GM13977 (cell line): ENCODE measurements at regions not wholly inside any gene's neighbourhood (a gene's known extent, or its start where the extent isn't known, plus 50 kb on each side); places are given as distances from the start of the nearest gene placed in this dataset.
"Not testable (repeated sequence)": the region's sequence is repeated elsewhere in the genome, so short reads cannot be mapped to it uniquely, and the experiment has no call there.

Source experiments
- DNase-seq: peaks from one replicate; pipeline ENCODE4 v3.0.0; 2012; ENCODE audit warnings: low spot score
- CTCF ChIP-seq: IDR thresholded peaks from 2 replicates; pipeline ENCODE4 v1.5.1; 2012; ENCODE audit warnings: mild to moderate bottlenecking, control low read depth; ENCODE audit not compliant: insufficient read depth; ENCODE audit errors: extremely low read depth, missing control alignments
- in situ Hi-C: fragments of 300-500 bp; cut with MboI; formaldehyde crosslinking; loops from one replicate; pipeline ENCODE4 v1.12.0; 2022; ENCODE audit warnings: low sequenced_read_pairs, low pct_unique_long_range_greater_than_20kb, mixed read lengths, inconsistent platforms; ENCODE audit not compliant: unreplicated experiment

- no peak for DNase-seq
- in situ Hi-C loops, result no loop called here
- TF ChIP-seq CTCF, result no peak
Measured at GRCh38 chr1:157304271-157304670, 166.1 kb upstream of the ETV3 start.

- TF ChIP-seq CTCF, result no peak
- in situ Hi-C loops, result no loop called here
- DNase-seq, result no peak
Measured at GRCh38 chr1:157302724-157303123, 164.5 kb upstream of the ETV3 start.

GRCh38 chr1:157302199-157302497 is 164.0 kb upstream of the ETV3 start:
- no peak for TF ChIP-seq CTCF
- DNase-seq, result no peak
- in situ Hi-C loops, result no loop called here

GRCh38 chr1:157301477-157302198 is 163.4 kb upstream of the ETV3 start:
- in situ Hi-C loops, result no loop called here
- no peak for DNase-seq
- no peak for TF ChIP-seq CTCF

- DNase-seq, in situ Hi-C loops: not testable (repeated sequence)
Measured at GRCh38 chr1:157294387-157295145, 156.4 kb upstream of the ETV3 start.

- in situ Hi-C loops, result no loop called here
- no peak for TF ChIP-seq CTCF
- DNase-seq, result no peak
Measured at GRCh38 chr1:157292809-157293564, 154.8 kb upstream of the ETV3 start.

- in situ Hi-C loops, result no loop called here
- no peak for TF ChIP-seq CTCF
Measured at GRCh38 chr1:157292302-157292701, 154.1 kb upstream of the ETV3 start.

More at GRCh38 chr1:157292302-157292701, 154.1 kb upstream of the ETV3 start:
- DNase-seq, result no peak
